OCI-LY1 (cell line): ENCODE measurements at regions not wholly inside any gene's neighbourhood (a gene's known extent, or its start where the extent isn't known, plus 50 kb on each side); places are given as distances from the start of the nearest gene placed in this dataset.

Source experiments
- CTCF ChIP-seq: fragments of 200-600 bp; sonication (generic), shearing (Covaris generic); IDR thresholded peaks from 2 replicates; pipeline ENCODE4 v1.5.1; 2017; ENCODE audit warnings: mild to moderate bottlenecking, antibody characterized with exemption, low read length, moderate library complexity, mixed read lengths
- EZH2 ChIP-seq: fragments of 200-600 bp; sonication (generic), shearing (Covaris generic); IDR thresholded peaks from 2 replicates; pipeline ENCODE4 v1.8.0; 2017; ENCODE audit warnings: borderline replicate concordance, mixed run types, mild to moderate bottlenecking, antibody characterized with exemption, low read length, moderate library complexity, mixed read lengths

DNA sequence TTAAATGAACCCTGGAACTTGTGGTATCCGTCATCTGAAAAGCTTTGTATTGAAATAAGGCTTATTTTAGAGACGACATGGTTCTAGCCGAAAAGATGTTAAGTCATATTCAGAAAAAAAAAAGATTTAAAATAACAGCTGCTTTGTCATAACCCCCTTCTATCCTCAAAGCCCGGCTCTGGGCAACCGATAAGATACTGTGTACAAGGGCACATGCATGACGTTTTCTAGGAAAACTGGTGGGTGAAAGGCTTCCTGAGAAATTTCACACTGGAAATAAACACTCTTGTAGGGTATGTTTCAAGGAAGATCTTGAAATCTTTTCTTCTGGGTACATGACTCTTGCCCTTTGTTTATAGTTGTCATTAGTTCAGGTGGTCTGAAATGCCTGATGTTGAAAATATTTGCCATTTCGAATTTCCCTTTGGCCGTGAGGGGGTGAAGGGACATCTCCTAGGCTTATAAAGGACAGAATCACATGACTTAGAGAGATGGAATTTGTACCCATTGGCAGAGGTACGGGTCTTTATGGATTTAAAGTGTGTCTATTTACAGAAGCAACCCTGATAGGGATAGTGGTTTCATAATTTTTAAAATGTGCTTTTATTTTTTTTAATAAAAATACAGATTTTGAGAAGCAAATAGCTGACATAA lies 232.5 kb downstream of the PTEN start:
- TF ChIP-seq CTCF (no peak), EZH2 (no peak)
